ENCODE measurements at regions not wholly inside any gene's neighbourhood (a gene's known extent, or its start where the extent isn't known, plus 50 kb on each side); places are given as distances from the start of the nearest gene placed in this dataset.

DNA sequence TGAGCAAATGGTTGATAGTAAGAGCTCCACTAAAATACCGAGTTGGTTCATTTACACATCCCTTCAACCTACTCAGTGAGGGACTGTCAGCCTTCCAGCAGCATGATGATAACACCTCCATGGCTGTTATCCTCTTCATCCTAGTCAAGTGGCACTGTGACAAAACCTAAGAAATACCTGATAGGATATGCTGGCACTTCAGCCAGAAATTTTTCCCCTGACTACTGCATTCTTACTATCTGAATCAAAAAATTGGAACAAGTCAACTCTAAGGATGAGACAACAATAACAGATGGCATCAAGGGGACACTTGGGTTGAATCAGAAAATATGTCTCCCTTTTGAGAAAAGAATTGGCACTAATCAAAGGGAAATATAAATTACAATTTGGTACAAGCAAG is 193.9 kb downstream of the KCTD12 start:
- TF ChIP-seq, protein P1, sequence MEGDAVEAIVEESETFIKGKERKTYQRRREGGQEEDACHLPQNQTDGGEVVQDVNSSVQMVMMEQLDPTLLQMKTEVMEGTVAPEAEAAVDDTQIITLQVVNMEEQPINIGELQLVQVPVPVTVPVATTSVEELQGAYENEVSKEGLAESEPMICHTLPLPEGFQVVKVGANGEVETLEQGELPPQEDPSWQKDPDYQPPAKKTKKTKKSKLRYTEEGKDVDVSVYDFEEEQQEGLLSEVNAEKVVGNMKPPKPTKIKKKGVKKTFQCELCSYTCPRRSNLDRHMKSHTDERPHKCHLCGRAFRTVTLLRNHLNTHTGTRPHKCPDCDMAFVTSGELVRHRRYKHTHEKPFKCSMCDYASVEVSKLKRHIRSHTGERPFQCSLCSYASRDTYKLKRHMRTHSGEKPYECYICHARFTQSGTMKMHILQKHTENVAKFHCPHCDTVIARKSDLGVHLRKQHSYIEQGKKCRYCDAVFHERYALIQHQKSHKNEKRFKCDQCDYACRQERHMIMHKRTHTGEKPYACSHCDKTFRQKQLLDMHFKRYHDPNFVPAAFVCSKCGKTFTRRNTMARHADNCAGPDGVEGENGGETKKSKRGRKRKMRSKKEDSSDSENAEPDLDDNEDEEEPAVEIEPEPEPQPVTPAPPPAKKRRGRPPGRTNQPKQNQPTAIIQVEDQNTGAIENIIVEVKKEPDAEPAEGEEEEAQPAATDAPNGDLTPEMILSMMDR (conservative IDR thresholded peaks at IDR 0.05; ENCODE audit: low read depth, low read length): no peak
- DNase-seq (ENCODE audit: low read depth): no peak
- no peak overlapping the region for H3K4me3 ChIP-seq (ENCODE audit: low read depth, low read length)

DNA sequence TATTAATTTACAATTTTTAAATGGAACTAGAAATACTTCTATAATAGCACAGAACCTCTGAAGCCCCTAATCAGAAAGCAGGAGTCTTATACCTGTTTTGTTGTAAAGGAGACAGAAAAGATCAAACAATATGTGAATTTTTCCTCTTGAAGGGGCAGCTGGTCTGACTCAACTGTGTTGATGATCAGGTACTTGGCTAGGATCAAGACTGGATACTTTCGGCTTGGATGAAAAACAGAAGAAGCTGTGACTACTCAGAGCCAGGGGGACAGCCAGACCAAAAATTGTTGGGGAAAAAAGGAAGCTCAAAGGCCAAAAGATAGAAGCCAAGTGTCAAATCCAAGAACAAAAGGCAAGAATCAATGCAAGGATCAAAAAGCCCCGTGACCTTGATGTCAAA is 195.6 kb downstream of the KCTD12 start:
- TF ChIP-seq, protein P1 (conservative IDR thresholded peaks at IDR 0.05; ENCODE audit: low read depth, low read length): no peak
- no peak for DNase-seq (ENCODE audit: low read depth)
- no peak overlapping the region for H3K4me3 ChIP-seq (ENCODE audit: low read depth, low read length)

DNA sequence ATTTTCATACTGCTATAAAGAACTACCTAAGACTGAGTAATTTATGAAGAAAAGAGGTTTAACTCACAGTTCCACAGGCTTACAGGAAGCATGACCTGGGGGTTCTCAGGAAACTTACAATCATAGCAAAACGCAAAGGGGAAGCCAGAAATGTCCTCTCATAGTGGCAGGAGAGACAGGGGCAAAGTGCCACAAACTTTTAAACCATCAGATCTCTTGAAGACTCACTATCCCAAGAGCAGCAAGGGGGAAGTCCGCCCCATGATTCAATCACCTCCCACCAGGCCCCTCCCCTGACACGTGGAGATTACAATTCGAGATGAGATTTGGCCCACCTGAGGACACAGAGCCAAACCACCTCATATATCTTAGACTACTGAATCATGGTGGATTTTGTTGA is 198.7 kb downstream of the KCTD12 start:
- H3K4me3 ChIP-seq (ENCODE audit: low read depth, low read length): no peak overlapping the region
- TF ChIP-seq, protein P1 (conservative IDR thresholded peaks at IDR 0.05; ENCODE audit: low read depth, low read length): no peak
- DNase-seq (ENCODE audit: low read depth): no peak

DNA sequence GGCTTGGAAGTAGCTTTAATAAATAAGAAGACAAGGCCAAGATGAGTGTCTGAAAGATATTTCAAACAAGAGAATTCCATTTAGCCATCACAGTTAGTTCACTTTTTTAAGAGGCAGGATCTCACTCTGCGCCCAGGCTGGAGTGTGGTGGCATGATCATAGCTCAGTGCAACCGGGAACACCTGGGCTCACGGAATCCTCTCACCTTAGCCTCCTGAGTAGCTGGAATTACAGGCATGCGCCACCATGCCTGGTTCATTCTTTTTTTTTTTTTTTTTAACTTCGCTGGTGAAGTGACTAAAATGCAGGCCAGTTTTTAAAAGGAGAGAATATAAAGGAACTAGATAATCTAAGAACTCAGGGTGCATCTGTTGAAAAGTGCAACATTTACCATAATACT is 200.3 kb downstream of the KCTD12 start:
- TF ChIP-seq, protein P1 (conservative IDR thresholded peaks at IDR 0.05; ENCODE audit: low read depth, low read length): no peak
- no peak overlapping the region for H3K4me3 ChIP-seq (ENCODE audit: low read depth, low read length)
- no peak for DNase-seq (ENCODE audit: low read depth)

DNA sequence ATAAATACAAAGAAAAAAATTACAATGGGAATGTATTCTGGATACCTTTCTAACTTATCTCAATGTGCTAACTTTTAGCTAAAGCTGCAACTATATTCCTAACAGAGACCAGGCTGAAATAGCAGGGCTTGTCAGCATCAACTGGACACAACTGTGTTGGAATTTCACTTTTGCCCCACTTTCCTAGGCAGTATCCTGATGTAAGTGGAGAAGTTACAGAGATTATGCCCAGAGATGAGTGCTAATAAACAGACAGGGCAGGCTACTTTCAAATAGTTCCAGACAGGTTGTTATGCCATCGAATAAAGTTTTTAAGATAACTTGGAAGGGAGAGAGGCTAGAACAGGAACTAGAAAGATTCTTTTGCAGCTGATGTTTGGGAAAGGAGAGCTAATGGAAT is 201.9 kb downstream of the KCTD12 start:
- TF ChIP-seq, protein P1 (conservative IDR thresholded peaks at IDR 0.05; ENCODE audit: low read depth, low read length): no peak
- H3K4me3 ChIP-seq (ENCODE audit: low read depth, low read length): no peak overlapping the region
- DNase-seq (ENCODE audit: low read depth): peak; percentile 67

DNA sequence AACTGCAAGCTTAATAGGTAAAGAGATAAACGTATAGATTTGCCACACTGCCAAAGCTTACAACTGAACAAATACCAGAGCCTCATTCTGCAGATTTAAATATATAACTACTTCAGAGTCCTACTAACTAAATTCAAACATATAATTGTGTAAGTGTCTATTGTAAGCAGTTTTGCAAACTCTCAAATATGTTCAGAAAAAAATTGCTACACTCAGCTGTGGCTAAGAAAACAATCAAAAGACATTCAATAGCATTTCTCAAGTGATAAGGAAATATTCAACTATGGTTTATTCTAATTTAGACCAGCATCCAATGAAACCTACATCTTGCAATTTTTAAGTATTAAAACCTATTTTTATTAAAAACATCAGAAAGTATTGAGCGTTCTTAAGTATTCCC is 202.4 kb downstream of the KCTD12 start:
- DNase-seq (ENCODE audit: low read depth): peak; percentile 68
- no peak overlapping the region for H3K4me3 ChIP-seq (ENCODE audit: low read depth, low read length)

DNA sequence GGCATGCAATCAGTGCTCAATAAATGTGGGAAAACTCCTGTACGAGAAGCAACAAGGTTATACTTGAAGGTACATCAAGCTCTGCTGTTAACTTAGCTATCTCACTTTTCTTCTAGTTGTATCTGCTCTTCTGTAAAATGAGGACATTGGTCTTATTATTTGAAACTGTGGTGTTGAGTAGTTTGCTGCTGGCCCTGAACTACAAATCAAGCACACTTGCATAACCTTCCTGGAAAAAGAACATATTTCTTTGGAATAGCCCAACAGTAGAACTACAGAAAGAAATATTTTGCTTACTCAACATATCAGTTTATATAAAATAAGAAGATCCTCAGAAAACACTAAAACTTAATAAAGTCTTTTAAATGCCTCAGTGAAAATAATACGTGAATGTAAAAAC is 203.0 kb downstream of the KCTD12 start:
- no peak overlapping the region for H3K4me3 ChIP-seq (ENCODE audit: low read depth, low read length)
- peak; percentile 20 for DNase-seq (ENCODE audit: low read depth)
- TF ChIP-seq, protein P1 (conservative IDR thresholded peaks at IDR 0.05; ENCODE audit: low read depth, low read length): no peak

More for the DNA sequence above, 202.4 kb downstream of the KCTD12 start:
- TF ChIP-seq, protein P1 (conservative IDR thresholded peaks at IDR 0.05; ENCODE audit: low read depth, low read length): no peak
